ENCODE measurements at regions not wholly inside any gene's neighbourhood (a gene's known extent, or its start where the extent isn't known, plus 50 kb on each side); places are given as distances from the start of the nearest gene placed in this dataset.
"Not testable (repeated sequence)": the region's sequence is repeated elsewhere in the genome, so short reads cannot be mapped to it uniquely, and the experiment has no call there.

DNA sequence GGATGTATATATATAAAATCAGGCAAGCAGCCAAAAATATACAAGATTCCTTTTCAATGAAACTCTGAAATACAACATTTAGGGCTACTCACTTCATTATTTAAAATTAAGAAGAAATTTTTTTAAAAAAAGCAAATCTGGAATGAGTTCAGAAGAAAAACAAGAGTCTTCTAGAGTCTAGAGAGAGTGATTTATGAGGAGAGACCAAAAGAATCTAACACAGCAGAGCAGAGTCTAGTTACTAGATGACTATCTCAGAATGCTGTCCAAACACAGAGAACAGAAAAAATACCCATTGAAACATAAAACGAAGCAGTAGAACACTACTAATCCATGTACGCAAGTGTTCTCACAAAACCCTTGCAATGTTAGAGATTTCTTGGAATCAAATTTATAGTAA lies 275.2 kb upstream of the CBLB start:
- intact Hi-C loops (cut with DNase I; ENCODE audit: low total_unique reads): no loop called here
- TF ChIP-seq POLR2A (IDR thresholded peaks at IDR 0.05): no peak
- TF ChIP-seq, protein P1, sequence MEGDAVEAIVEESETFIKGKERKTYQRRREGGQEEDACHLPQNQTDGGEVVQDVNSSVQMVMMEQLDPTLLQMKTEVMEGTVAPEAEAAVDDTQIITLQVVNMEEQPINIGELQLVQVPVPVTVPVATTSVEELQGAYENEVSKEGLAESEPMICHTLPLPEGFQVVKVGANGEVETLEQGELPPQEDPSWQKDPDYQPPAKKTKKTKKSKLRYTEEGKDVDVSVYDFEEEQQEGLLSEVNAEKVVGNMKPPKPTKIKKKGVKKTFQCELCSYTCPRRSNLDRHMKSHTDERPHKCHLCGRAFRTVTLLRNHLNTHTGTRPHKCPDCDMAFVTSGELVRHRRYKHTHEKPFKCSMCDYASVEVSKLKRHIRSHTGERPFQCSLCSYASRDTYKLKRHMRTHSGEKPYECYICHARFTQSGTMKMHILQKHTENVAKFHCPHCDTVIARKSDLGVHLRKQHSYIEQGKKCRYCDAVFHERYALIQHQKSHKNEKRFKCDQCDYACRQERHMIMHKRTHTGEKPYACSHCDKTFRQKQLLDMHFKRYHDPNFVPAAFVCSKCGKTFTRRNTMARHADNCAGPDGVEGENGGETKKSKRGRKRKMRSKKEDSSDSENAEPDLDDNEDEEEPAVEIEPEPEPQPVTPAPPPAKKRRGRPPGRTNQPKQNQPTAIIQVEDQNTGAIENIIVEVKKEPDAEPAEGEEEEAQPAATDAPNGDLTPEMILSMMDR (IDR thresholded peaks at IDR 0.05): no peak
- no peak for DNase-seq (ENCODE audit: low spot score in 2 of 2)
- H3K4me3 ChIP-seq (ENCODE audit: low read depth, poor library complexity, severe bottlenecking): no peak overlapping the region
- WGBS, 2 donors: 71 to 86% methylated on average over 2 of the region's 2 CpGs

DNA sequence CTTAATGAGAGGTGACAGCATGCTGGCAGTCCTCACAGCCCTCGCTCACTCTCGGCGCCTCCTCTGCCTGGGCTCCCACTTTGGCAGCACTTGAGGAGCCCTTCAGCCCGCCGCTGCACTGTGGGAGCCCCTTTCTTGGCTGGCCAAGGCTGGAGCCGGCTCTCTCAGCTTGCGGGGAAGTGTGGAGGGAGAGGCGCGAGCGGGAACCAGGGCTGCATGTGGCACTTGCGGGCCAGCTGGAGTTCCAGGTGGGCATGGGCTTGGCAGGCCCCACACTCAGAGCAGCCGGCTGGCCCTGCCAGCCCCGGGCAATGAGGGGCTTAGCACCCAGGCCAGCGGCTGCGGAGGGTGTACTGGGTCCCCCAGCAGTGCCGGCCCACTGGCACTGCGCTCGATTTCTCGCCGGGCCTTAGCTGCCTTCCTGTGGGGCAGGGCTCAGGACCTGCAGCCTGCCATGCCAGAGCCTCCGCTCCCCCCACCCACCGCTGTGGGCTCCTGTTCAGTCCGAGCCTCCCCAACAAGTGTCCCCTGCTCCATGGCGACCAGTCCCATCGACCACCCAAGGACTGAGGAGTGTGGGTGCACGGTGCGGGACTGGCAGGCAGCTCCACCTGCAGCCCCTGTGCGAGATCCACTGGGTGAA lies 279.7 kb upstream of the CBLB start:
- H3K4me3 ChIP-seq (ENCODE audit: low read depth, poor library complexity, severe bottlenecking); DNase-seq (ENCODE audit: low spot score in 2 of 2); intact Hi-C loops (cut with DNase I; ENCODE audit: low total_unique reads): not testable (repeated sequence)
- WGBS, 2 donors: 95 to 97% methylated on average over 16 to 27 of the region's 28 CpGs

GRCh38 chr3:106157411-106157810 lies 288.6 kb upstream of the CBLB start:
- intact Hi-C loops (cut with DNase I; ENCODE audit: low total_unique reads): no loop called here
- 98 to 100% methylated on average over 3 of the region's 3 CpGs for WGBS, 2 donors
- TF ChIP-seq, protein P1 (IDR thresholded peaks at IDR 0.05): no peak
- no peak overlapping the region for H3K4me3 ChIP-seq (ENCODE audit: low read depth, poor library complexity, severe bottlenecking)
- no peak for DNase-seq (ENCODE audit: low spot score in 2 of 2)

DNA sequence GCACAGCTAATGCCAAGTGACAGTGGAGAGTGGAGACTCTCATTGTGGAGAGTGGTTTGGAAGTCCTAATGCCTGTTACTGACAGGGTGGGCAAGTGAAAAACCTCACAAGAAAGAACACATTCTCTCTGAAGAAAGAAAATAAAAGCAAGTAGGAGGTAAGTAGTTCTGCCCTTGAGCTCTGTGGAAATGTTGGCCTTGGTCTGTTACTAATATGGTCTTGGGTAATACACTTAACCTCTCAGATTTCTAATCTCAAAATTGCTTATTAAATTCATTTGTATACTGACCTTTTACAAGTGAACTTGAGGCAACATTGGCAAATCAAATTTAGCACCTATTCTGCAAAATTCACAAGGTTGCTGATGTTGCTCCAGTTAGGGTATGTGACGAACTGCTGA lies 291.6 kb upstream of the CBLB start:
- DNase-seq (ENCODE audit: low spot score in 2 of 2): no peak
- intact Hi-C loops (cut with DNase I; ENCODE audit: low total_unique reads): no loop called here
- no peak overlapping the region for H3K4me3 ChIP-seq (ENCODE audit: low read depth, poor library complexity, severe bottlenecking)
- TF ChIP-seq, protein P1 (IDR thresholded peaks at IDR 0.05): no peak
- TF ChIP-seq POLR2A (IDR thresholded peaks at IDR 0.05): no peak
- WGBS, 2 donors: 88 to 96% methylated on average over 1 of the region's 1 CpG

GRCh38 chr3:106161246-106161645 lies 292.4 kb upstream of the CBLB start:
- WGBS, 2 donors: 64 to 74% methylated on average over 4 of the region's 4 CpGs
- no peak for DNase-seq (ENCODE audit: low spot score in 2 of 2)
- intact Hi-C loops (cut with DNase I; ENCODE audit: low total_unique reads): no loop called here
- H3K4me3 ChIP-seq (ENCODE audit: low read depth, poor library complexity, severe bottlenecking): no peak overlapping the region
- TF ChIP-seq, protein P1 (IDR thresholded peaks at IDR 0.05): no peak
- TF ChIP-seq POLR2A (IDR thresholded peaks at IDR 0.05): no peak

- WGBS, 2 donors: 92 to 96% methylated on average over 8 of the region's 8 CpGs
Observed at GRCh38 chr3:106167728-106168127, 298.9 kb upstream of the CBLB start.

More at GRCh38 chr3:106167728-106168127, 298.9 kb upstream of the CBLB start:
- H3K4me3 ChIP-seq (ENCODE audit: low read depth, poor library complexity, severe bottlenecking): no peak overlapping the region
- TF ChIP-seq, protein P1 (IDR thresholded peaks at IDR 0.05): no peak
- no peak for TF ChIP-seq POLR2A (IDR thresholded peaks at IDR 0.05)
- no peak for DNase-seq (ENCODE audit: low spot score in 2 of 2)
- intact Hi-C loops (cut with DNase I; ENCODE audit: low total_unique reads): no loop called here
